NOMO-1 treated with dmso at 0.1 percent for 144 hours (cell line): ENCODE measurements at regions not wholly inside any gene's neighbourhood (a gene's known extent, or its start where the extent isn't known, plus 50 kb on each side); places are given as distances from the start of the nearest gene placed in this dataset.
"Not testable (repeated sequence)": the region's sequence is repeated elsewhere in the genome, so short reads cannot be mapped to it uniquely, and the experiment has no call there.

Experiments used
- DNase-seq: peaks from one replicate; lab custom pipeline; 2025; ENCODE audit not compliant: unreplicated experiment; lab: John Stamatoyannopoulos, UW

GRCh38 chr12:9312406-9313392 lies 104.5 kb upstream of the PZP start:
- DNase-seq: not testable (repeated sequence)

- DNase-seq: not testable (repeated sequence)
Measured at GRCh38 chr12:9311454-9311853, 103.3 kb upstream of the PZP start.

GRCh38 chr12:9310645-9311044 lies 102.5 kb upstream of the PZP start:
- not testable (repeated sequence) for DNase-seq

GRCh38 chr12:9309749-9310148 lies 101.6 kb upstream of the PZP start:
- not testable (repeated sequence) for DNase-seq

GRCh38 chr12:9308745-9309144 lies 100.5 kb upstream of the PZP start:
- not testable (repeated sequence) for DNase-seq

GRCh38 chr12:9308163-9308562 lies 100.0 kb upstream of the PZP start:
- not testable (repeated sequence) for DNase-seq

GRCh38 chr12:9307255-9307654 lies 99.1 kb upstream of the PZP start:
- not testable (repeated sequence) for DNase-seq

- DNase-seq: not testable (repeated sequence)
Measured at GRCh38 chr12:9306004-9306403, 97.8 kb upstream of the PZP start.

GRCh38 chr12:9304540-9304939 lies 96.3 kb upstream of the PZP start:
- DNase-seq: not testable (repeated sequence)

- not testable (repeated sequence) for DNase-seq
Measured at GRCh38 chr12:9295872-9296271, 87.7 kb upstream of the PZP start.

- DNase-seq: not testable (repeated sequence)
Measured at GRCh38 chr12:9294072-9294620, 86.0 kb upstream of the PZP start.

- DNase-seq: not testable (repeated sequence)
Measured at GRCh38 chr12:9293391-9293790, 85.2 kb upstream of the PZP start.

GRCh38 chr12:9289984-9290383 lies 81.8 kb upstream of the PZP start:
- DNase-seq: not testable (repeated sequence)

GRCh38 chr12:9284724-9285123 lies 76.5 kb upstream of the PZP start:
- not testable (repeated sequence) for DNase-seq

- not testable (repeated sequence) for DNase-seq
Measured at GRCh38 chr12:9284197-9284596, 76.0 kb upstream of the PZP start.

GRCh38 chr12:9283346-9284095 lies 75.3 kb upstream of the PZP start:
- DNase-seq: peak; percentile 43

- DNase-seq: no peak
Measured at GRCh38 chr12:9276990-9277389, 68.8 kb upstream of the PZP start.

- no peak for DNase-seq
Measured at GRCh38 chr12:9273276-9273675, 65.1 kb upstream of the PZP start.

- DNase-seq: no peak
Measured at GRCh38 chr12:9271875-9272274, 63.7 kb upstream of the PZP start.

- no peak for DNase-seq
Measured at GRCh38 chr12:9264546-9264945, 56.4 kb upstream of the PZP start.

GRCh38 chr12:9260931-9261330 lies 52.7 kb upstream of the PZP start:
- no peak for DNase-seq
